RCC 7860 (cell line): ENCODE measurements at regions not wholly inside any gene's neighbourhood (a gene's known extent, or its start where the extent isn't known, plus 50 kb on each side); places are given as distances from the start of the nearest gene placed in this dataset.
"Not testable (repeated sequence)": the region's sequence is repeated elsewhere in the genome, so short reads cannot be mapped to it uniquely, and the experiment has no call there.

Experiments
- DNase-seq: peaks from one replicate; pipeline ENCODE4 v3.0.0-alpha.2; 2015; ENCODE audit warnings: low spot score
- FAIRE-seq: peaks from 2 replicates; lab custom pipeline; 2012; peaks lifted over from hg19 to GRCh38; lab: Jason Lieb, UNC

DNA sequence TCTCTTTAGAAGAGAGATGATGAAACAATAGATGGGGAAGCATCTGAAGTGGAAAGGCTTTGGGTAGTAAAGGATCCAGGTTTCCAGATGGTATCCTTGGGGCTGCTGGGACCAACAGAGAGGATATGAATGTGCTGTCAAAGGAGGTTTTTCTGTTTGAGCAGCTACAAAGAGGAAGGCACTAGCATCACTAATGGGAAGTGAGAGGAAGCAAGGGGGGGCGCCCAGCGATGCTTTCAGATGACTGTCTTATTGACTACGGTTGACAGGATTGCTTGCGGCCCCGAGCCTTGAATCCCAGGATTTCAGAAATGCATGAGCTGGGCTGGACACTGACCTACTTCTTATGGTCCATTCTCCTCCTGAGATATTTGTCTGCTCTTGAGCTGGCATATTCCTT lies 103.8 kb upstream of the GALNT15 start:
- FAIRE-seq (no peak), DNase-seq (no peak)

DNA sequence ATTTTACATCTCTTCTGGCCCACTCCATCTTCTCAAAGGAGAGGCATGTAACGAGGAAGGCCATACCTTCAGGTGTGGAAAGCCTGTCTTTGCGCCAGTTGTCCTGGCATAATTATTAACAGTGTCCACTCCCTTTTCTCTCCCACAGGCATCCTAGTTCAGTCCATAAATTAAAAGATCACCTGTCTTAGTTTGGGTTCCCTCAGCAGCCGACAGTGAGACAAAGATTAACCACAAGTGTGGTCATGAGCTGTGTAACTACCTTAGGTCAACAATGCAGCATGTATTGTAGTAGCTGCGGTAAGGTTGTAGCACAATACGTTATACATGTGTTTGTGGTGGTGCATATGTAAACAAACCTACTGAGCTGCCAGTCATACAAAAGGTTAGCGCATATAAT lies 103.3 kb upstream of the GALNT15 start:
- FAIRE-seq (no peak), DNase-seq (no peak)

DNA sequence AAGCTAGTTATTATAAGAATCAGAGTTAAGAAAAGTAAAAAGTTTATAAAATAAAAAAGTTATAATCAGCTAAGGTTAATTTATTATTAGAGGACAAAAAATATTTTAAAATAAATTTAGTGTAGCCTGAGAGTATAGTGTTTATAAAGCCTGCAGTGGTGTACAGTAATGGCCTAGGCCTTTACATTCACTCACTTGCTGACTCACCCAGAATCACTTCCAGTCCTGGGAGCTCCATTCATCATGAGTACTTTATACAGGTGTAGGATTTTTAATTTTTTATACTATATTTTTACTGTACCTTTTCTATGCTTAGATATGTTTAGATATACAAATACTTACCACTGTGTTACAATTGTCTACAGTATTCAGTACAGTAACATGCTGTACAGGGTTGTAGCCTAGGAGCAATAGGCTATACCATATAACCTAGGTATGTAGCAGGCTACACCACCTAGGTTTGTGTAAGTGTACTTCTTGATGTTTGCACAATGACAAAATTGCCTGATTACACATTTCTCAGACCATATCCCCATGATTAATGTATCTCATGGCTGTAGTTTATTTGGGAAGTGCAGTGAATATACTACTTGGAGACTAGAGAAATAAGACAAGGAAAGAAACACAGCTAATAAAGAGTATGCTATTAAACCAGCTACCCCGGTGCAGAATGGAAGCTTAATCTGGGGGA lies 101.9 kb upstream of the GALNT15 start:
- FAIRE-seq: no peak
- no peak for DNase-seq

DNA sequence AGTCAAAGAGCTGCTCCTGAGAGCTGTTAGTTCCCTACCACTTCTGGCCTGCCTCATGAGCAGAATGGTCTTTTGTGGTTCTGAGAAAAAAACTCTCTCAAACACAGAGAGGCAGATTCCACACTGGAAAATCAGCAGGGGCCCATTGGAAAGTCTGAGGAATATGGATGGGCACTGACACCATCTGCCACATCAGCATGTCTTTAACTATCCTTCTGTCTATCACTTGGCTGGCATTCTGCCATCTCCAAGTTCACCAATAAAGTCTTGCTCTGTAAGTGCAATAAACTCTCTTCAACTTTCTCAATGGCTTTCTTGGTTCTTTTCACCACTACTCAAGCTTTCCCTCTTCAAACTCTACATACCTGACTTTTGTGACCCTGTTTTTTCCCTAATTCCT lies 101.3 kb upstream of the GALNT15 start:
- FAIRE-seq: no peak

DNA sequence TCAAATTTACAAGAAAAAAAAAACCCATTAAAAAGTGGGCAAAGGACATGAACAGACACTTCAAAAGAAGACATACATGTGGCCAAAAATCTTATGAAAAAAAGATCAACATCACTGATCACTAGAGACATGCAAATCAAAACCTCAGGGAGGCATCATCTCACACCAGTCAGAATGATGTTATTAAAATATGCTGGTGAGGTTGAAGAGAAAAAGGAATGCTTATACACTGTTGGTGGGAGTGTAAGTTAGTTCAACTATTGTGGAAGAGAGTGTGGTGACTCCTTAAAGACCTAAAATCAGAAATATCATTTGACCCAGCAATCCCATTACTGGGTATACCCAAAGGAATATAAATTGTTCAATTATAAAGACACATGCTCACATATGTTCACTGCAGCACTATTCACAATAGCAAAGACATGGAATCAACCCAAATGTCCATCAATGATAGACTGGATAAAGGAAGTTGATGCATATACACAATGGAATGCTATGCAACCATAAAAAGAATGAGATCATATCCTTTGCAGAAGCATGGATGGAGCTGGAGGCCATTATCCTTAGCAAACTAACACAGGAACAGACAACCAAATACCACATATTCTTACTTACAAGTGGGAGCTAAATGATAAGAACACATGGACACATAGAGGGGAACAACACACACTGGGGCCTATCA lies 100.3 kb upstream of the GALNT15 start:
- FAIRE-seq, DNase-seq: not testable (repeated sequence)

More for the DNA sequence above, 101.3 kb upstream of the GALNT15 start:
- DNase-seq: no peak

DNA sequence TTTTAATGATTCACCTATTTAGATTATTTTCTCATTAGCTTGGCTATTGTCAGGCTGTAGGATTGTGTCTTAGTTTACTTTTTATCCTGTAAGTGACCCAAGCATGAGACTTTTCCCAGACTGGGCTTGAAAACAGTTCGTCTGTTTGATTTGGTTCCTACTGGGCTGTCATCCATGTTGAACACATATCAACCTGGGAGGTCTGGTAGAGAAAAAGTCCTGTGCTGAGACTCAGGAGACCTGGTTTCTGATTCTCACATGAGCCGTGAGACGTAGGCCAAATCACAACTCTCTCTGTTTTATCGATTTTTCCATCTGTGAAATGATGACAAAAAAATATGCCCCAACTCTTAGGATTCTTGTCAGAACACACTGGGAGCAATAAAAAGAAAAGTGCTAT lies 98.8 kb upstream of the GALNT15 start:
- no peak for FAIRE-seq

DNA sequence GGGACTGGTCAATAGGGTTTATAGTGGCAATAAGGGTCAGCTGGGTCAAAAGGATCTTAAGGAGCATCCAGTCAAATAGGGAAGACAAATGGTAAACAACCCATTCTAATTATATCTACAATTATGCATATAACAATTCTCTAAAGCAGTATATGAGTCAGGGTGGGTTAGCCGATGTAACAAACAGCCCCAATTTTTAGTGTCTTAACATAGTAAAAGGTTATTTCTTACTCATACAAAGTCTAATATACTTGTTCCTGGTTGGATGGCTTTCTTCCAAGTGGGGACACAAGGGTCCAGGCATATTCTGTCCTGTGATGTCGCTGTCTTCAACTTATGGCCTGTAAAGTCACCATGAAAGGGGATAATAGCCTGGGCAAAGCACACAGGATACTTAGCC lies 97.9 kb upstream of the GALNT15 start:
- no peak for DNase-seq
- FAIRE-seq: no peak

More for the DNA sequence above, 98.8 kb upstream of the GALNT15 start:
- DNase-seq: no peak

DNA sequence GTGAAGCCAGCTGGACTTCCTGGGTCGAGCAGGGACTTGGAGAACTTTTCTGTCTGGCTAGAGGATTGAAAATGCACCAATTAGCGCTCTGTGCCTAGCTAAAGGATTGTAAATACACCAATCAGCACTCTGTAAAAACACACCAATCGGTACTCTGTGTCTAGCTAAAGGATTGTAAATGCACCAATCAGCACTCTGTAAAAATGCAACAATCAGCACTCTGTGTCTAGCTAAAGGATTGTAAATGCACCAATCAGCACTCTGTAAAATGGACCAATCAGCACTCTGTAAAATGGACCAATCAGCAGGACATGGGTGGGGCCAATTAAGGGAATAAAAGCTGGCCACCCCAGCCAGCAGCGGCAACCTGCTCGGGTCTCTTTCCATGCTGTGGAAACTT lies 97.3 kb upstream of the GALNT15 start:
- DNase-seq, FAIRE-seq: not testable (repeated sequence)

DNA sequence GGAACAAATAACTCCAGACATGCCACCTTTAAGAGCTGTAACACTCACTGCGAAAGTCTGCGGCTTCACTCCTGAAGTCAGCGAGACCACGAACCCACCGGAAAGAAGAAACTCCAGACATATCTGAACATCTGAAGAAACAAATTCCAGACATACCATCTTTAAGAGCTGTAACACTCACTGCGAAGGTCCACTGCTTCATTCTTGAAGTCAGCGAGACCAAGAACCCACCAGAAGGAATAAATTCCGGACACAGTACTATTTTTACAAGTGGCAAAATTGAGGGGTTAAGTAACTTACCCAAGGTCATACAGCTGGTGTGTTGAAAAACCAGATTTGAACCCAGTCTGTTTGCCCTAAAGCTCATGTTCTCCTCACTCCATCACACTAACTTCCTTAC lies 96.8 kb upstream of the GALNT15 start:
- DNase-seq, FAIRE-seq: not testable (repeated sequence)

DNA sequence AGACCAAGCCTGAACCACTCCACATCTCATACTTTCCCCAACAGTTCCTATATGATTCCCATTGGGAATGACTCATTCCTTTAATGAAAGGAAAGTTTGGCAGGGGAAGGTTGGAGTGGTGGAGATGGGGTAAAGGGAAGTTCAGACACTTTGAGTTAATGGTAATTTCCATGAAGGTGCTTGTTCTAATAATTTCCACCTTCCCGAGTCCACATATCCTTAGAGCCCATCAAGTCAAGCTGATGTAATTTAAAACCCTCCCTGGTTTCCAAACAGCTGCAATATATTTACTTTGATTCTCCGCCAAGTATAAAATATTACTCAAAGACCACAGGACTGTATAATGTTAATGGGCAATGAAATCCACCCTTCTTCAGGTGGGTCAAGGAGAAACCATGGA lies 95.0 kb upstream of the GALNT15 start:
- no peak for DNase-seq
- FAIRE-seq: no peak

DNA sequence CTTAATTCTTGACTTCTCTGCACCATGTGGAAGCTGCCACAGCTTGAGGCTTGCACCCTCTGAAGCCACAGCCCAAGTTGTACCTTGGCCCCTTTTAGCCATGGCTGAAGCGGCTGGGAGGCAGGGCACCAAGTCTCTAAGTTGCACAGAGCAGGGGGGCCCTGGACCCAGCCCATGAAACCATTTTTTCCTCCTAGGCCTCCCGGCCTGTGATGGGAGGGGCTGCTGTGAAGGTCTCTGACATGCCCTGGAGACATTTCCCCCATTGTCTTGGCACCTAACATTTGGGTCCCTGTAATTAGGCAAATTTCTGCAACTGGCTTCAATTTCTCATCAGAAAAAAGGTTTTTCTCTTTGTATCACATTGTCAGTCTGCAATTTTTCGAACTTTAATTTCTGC lies 92.8 kb upstream of the GALNT15 start:
- FAIRE-seq: no peak

DNA sequence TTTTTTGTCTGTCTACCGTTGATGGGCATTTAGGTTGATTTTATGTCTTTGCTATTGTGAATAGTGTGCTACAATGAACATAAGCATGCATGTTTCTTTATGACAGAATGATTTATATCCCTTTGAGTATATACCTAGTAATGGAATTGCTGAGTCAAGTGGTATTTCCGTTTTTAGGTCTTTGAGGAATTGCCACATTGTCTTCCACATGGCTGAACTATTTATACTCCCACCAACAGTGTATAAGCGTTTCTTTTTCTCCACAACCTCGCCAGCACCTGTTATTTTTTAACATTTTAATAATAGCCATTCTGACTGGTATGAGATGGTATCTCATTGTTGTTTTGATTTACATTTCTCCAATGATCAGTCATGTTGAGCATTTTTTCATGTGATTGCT lies 89.6 kb upstream of the GALNT15 start:
- no peak for FAIRE-seq
- DNase-seq: no peak

More for the DNA sequence above, 92.8 kb upstream of the GALNT15 start:
- DNase-seq: no peak

DNA sequence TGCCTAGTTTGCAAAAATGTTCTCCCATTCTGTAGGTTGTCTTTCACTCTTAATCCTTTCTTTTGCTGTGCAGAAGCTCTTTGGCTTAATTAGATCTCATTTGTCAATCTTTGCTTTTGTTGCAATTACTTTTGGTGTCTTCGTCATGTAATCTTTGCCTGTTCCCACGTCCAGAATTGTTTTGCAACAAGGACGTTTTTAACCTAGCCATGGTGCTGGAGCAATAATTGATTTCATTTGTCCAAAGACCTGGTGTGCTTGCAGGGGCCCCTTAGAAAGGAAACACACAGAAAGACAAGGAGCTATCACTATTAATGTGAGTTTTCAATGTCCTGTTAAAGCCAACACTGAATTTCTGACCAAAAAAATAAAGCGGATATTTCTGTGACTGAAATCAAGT lies 89.1 kb upstream of the GALNT15 start:
- DNase-seq (no peak), FAIRE-seq (no peak)

DNA sequence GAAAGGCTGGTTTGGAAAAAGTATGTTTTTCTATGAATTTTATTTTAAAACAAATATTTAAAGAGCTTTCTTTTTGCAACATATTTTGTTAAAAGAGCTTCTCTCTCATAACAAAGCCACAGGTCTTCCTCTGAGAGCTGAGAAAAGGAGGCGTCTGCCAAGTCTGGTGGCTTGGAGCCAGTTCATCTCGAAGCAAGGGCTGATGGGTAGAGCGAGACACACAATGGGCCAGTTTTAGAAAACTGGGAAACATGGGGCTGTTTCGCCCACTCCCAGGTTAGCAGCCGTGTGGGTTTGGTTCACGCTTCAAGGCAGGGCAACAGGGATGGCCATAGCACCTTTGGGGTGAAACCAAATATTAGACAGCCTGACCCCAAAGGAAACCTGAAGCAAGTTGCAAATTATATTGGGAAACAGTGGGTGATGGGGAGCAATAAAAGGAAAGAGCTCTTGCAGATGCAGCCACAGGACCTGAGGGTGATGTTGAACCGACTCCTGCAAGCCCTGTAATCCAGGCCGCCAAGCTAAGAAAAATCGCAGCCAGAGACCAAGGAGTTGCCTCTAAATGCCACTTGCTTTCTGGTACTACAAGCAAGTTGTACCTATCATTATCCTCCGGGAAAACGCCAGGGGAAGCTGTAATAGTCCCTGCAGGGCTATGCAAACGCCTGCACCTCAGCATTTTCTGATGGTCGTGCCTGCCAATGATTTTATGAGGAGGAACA lies 88.4 kb upstream of the GALNT15 start:
- FAIRE-seq (no peak), DNase-seq (no peak)

DNA sequence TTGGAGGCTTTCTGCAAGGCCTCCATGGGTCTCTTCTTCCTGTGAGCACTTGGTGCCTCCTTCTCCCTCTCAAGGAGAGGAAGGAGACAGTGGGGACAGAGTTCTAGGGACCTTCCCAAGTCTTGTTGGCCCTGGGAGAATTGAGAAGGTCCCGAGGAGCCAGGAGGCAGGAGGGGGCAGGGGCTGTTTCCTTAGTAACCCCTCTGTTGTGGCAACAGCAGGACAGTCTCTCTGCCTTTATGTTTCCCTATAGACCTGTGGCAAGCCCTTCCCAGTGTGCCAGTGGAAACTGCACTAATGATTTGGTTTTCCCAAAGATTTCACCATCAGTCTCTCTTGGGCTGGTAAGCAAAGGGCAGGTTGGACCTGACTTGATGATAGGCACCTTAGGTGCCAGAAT lies 87.8 kb upstream of the GALNT15 start:
- no peak for FAIRE-seq
- DNase-seq: no peak

DNA sequence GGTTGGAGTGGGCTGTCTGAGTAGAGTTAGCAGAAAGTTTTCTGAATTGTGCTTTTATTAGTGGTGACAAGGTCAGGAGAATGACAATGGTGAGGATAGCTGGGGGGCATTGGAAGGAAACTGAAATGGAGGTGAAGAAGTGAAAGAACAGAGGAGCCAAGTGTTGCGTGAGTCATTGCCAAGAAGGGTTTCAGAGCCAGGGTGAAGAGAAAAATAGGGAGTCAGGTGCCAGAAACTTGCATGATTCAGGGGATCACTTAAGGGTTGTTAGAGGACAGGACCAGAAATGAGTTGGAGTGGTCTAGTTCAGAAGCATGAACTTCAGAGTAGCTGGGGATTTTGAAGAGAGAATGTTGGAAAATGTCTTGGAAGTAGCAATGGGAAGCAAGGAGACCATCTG lies 86.0 kb upstream of the GALNT15 start:
- no peak for DNase-seq

DNA sequence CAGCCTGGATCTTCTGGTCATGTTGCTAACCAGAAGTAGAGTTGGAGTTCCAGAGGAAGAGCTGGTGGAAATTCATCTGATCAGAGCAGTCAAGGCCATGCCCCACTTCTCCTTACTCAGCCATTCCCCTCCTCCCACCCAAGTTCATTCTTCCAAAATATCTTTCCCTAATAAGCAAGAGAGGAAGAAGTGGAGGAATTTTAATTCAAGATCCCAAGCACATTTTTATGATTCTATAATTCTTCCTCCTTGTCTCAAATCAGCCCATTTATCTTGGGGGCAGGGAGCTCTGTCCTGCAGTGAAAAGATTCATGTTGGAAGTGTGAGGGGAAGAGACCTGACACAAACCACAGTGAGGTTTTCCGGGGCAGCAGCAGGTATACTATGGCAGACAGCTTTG lies 85.0 kb upstream of the GALNT15 start:
- FAIRE-seq (no peak), DNase-seq (no peak)

More for the DNA sequence above, 86.0 kb upstream of the GALNT15 start:
- FAIRE-seq: no peak

DNA sequence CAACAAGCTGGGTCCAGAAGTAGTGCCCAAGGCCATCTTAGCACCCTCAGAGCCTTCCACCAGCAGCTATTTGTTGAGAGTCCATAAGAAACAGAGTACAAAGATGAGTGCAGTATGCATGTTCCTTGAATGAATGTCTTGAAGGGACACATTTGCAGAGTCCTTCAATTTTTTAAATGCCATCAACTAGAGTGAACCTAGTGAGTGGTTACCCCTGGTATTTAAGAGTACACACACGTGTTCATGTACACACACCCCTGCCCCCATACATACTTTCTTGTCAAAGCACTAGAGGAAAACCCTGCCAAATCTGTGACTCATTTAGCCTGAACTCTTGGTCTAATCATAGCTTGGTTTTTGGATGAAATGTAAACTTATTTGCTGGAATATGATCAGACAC lies 84.5 kb upstream of the GALNT15 start:
- FAIRE-seq: no peak

DNA sequence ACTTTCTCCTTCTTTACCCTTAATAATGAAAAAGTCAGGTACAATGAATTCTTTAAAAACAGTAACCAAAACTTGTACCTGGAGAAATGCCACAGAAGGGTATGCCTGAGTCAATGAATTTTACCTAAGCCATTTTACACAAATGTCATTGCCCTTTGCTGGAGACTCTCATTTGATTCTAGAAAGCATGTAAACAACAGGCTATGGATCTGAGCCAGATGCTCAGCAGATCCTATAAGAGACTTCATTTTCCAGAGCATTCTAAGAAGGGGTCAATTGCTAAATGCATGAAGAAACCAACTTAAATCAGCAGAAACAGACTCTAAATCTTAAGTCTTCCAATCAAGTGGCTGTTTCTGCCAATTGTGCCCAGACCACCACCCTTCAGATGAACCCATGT lies 83.8 kb upstream of the GALNT15 start:
- DNase-seq (no peak), FAIRE-seq (no peak)

More for the DNA sequence above, 84.5 kb upstream of the GALNT15 start:
- peak; percentile 38 for DNase-seq

DNA sequence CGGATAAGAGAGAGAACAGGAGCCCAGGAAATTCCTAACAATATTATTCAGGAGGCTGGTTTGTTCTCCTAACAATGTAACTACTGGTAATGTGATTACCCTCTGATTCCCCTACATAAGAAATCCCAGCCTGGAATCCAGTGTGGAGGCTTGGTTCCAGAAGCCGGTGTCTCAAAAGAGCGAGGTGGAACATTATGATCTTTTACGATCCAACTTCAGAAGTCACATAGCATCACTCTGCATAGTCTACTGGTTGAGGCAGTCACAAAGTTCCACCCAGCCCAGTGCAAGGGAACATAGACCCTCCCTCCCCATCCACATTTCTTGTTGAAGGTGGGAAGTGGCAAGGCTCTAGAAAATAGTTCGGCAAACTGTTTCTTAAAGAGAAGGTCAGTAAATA lies 81.6 kb upstream of the GALNT15 start:
- FAIRE-seq (no peak), DNase-seq (no peak)

DNA sequence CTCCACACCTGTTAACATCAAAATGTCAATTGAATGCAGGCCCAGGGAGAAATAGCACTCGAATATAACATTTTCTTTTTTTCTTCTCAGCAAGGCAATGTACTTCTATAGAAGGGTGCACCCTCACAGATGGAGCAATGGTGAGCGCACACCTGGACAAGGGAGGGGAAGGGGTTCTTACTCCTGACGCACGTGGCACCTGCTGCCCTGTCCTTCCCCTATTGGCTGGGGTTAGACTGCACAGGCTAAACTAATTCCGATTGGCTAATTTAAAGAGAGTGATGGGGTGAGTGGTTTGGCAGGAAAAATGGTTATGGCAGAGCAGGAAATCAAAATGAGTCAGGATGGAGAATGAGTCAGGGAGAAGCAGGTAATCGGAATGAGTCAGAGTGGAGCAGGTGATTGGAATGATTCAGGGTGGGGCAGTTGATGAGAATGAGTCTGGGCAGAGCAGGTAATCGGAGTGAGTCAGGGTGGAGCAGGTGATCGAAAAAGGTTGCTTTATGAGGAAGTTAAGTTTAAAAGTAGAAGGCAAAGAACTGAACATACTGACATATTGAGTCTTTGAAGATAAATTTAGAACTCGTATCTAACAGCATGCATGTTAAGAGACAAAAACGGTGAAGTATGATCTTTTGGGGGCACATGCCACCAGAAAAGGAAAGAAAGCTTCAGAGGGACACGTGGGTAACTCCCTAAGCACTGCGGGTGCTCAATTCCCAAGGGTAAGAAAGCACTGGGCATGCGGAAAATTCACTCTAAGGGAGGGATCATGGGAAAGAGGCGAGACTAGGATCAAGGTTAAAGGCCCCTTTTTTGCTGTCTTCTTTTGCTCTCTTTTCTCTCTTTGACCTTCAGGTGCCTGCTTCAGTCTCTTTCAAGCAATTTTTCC lies 72.9 kb upstream of the GALNT15 start:
- FAIRE-seq (no peak), DNase-seq (peak; percentile 49)
